A549 (cell line): ENCODE measurements at regions not wholly inside any gene's neighbourhood (a gene's known extent, or its start where the extent isn't known, plus 50 kb on each side); places are given as distances from the start of the nearest gene placed in this dataset.

Experiments
- CBX8 ChIP-seq: fragments of 200-600 bp; sonication (generic); IDR thresholded peaks from 2 replicates; pipeline ENCODE4 v1.6.1; 2016
- CTCF ChIP-seq: fragments of >200 bp; sonication (Bioruptor Twin); formaldehyde crosslinking; IDR thresholded peaks from 3 replicates; pipeline ENCODE4 v1.5.1; 2016
- MAFK ChIP-seq: fragments of 450-650 bp; IDR thresholded peaks from 2 replicates; pipeline ENCODE4 v1.6.1; 2014; ENCODE audit not compliant: partially characterized antibody
- NPAS2 ChIP-seq: fragments of 250-450 bp; sonication (Bioruptor Pico); IDR thresholded peaks from 2 replicates; pipeline ENCODE4 v1.8.0; 2022; ENCODE audit warnings: mild to moderate bottlenecking, moderate library complexity, borderline replicate concordance
- NR3C1 ChIP-seq: fragments of >200 bp; sonication (Bioruptor Twin); formaldehyde crosslinking; IDR thresholded peaks from 3 replicates; pipeline ENCODE4 v1.6.1; 2017
- POLR2A ChIP-seq: IDR thresholded peaks from 2 replicates; pipeline ENCODE4 v1.6.1; 2012; ENCODE audit warnings: mild to moderate bottlenecking, low read length
- POLR2AphosphoS2 ChIP-seq: conservative IDR thresholded peaks from 2 replicates; pipeline ENCODE4 v1.6.1; 2012; ENCODE audit warnings: low read length, improper control_type of control experiment, inconsistent platforms
- REST ChIP-seq: fragments of 200-600 bp; sonication (generic); IDR thresholded peaks from 2 replicates; pipeline ENCODE4 v1.6.1; 2016; ENCODE audit warnings: antibody characterized with exemption, mild to moderate bottlenecking, moderate library complexity

GRCh38 chr6:117188627-117189201 lies 76.6 kb upstream of the VGLL2 start:
- TF ChIP-seq CBX8 (no peak), CTCF (peak; percentile 32), POLR2AphosphoS2 (no peak), NPAS2 (CRISPR knock-in tag) (no peak), POLR2A (no peak), NR3C1 (no peak), REST (no peak), MAFK (no peak)
